Osteocyte (in vitro differentiated cells): ENCODE measurements at regions not wholly inside any gene's neighbourhood (a gene's known extent, or its start where the extent isn't known, plus 50 kb on each side); places are given as distances from the start of the nearest gene placed in this dataset.
"Not testable (repeated sequence)": the region's sequence is repeated elsewhere in the genome, so short reads cannot be mapped to it uniquely, and the experiment has no call there.

ENCODE experiments used
- DNase-seq: peaks from one replicate; pipeline ENCODE4 v3.0.0; 2021; ENCODE audit warnings: mixed read lengths; ENCODE audit not compliant: unreplicated experiment; ENCODE audit errors: extremely low spot score
- H3K27ac Mint-ChIP-seq: one replicate; pipeline ENCODE4 v1.8.0; 2021; ENCODE audit warnings: mild to moderate bottlenecking, mixed read lengths; ENCODE audit not compliant: unreplicated experiment
- H3K27me3 Mint-ChIP-seq: one replicate; pipeline ENCODE4 v1.8.0; 2021; ENCODE audit warnings: mixed read lengths; ENCODE audit not compliant: unreplicated experiment
- H3K36me3 Mint-ChIP-seq: one replicate; pipeline ENCODE4 v1.8.0; 2021; ENCODE audit warnings: mixed read lengths; ENCODE audit not compliant: unreplicated experiment
- H3K4me1 Mint-ChIP-seq: one replicate; pipeline ENCODE4 v1.8.0; 2021; ENCODE audit warnings: mixed read lengths; ENCODE audit not compliant: unreplicated experiment
- H3K4me3 Mint-ChIP-seq: one replicate; pipeline ENCODE4 v1.8.0; 2021; ENCODE audit warnings: mild to moderate bottlenecking, moderate library complexity, mixed read lengths; ENCODE audit not compliant: unreplicated experiment
- H3K9me3 Mint-ChIP-seq: one replicate; pipeline ENCODE4 v1.8.0; 2021; ENCODE audit warnings: mixed read lengths; ENCODE audit not compliant: unreplicated experiment
- TF ChIP-seq, protein P1 (sequence below): fragments of 200-600 bp; sonication (generic); IDR thresholded peaks from 2 replicates; pipeline ENCODE4 v1.5.0; 2021; ENCODE audit warnings: antibody characterized with exemption, mild to moderate bottlenecking, moderate library complexity

DNA sequence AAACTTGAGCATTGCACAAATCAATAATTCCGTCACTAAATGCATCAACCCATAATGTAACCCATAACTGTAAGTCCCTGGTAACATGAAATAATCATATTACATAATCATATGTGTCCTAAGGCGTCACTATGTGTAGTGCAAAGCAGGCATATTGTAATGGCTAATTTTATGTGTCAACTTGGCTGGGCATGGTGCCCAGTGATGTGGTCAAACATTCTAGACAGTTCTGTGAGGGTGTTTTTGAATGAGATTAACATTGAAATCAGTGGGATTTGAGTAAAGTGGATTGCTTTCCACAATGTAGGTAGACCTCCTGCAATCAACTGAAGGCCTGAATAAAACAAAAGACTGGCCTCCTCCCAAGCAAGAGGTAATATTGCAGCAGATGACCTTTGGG is 794.4 kb upstream of the ACO1 start:
- DNase-seq, result no peak
- H3K4me3 Mint-ChIP-seq, result no peak overlapping the region
- TF ChIP-seq, protein P1, sequence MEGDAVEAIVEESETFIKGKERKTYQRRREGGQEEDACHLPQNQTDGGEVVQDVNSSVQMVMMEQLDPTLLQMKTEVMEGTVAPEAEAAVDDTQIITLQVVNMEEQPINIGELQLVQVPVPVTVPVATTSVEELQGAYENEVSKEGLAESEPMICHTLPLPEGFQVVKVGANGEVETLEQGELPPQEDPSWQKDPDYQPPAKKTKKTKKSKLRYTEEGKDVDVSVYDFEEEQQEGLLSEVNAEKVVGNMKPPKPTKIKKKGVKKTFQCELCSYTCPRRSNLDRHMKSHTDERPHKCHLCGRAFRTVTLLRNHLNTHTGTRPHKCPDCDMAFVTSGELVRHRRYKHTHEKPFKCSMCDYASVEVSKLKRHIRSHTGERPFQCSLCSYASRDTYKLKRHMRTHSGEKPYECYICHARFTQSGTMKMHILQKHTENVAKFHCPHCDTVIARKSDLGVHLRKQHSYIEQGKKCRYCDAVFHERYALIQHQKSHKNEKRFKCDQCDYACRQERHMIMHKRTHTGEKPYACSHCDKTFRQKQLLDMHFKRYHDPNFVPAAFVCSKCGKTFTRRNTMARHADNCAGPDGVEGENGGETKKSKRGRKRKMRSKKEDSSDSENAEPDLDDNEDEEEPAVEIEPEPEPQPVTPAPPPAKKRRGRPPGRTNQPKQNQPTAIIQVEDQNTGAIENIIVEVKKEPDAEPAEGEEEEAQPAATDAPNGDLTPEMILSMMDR, result no peak
- H3K27me3 Mint-ChIP-seq, result no peaks in the 10 kb centered on the region
- H3K27ac Mint-ChIP-seq, result no peak overlapping the region
- peaks cover 8% of the 10 kb centered on the region for H3K4me1 Mint-ChIP-seq
- no peaks in the 10 kb centered on the region for H3K9me3 Mint-ChIP-seq
- H3K36me3 Mint-ChIP-seq, result no peaks in the 10 kb centered on the region

DNA sequence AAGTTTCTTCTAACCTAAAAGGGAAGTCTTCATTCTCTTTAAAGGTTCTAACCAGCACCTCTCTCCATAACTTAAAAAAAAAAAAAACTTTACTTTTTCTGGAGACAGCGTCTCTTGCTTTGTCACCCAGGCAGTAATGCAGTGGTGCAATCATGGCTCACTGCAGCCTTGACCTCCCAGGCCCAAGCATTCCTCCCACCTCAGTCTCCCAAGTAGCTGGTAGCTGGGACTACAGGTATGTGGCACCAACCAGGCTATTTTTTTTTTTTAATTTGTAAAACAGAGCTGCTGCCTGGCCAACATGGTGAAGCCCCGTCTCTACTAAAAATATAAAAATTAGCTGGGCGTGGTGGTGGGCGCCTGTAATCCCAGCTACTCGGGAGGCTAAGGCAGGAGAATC is 787.4 kb upstream of the ACO1 start:
- not testable (repeated sequence) for H3K27me3 Mint-ChIP-seq, H3K36me3 Mint-ChIP-seq, H3K9me3 Mint-ChIP-seq, H3K27ac Mint-ChIP-seq, DNase-seq, H3K4me3 Mint-ChIP-seq
- H3K4me1 Mint-ChIP-seq, result peaks cover 26% of the 10 kb centered on the region

DNA sequence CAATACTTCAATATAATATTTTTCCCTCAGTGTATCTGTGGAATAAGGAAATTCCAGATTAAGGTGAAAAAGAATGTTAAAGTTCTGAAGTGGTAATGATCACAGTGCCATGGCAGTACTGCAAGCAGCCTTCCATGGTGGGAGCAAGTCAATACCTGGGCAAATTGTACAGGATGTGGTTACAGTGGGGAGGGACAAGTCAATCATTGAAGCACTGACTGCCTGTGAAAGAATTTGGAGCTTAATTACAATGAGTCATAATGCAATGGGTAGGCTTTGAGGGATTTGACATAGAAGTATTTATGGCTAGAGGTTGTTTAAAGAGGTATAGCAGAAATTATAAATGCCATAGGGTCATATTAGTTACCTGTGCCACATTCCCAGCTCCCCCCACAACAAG is 786.5 kb upstream of the ACO1 start:
- no peaks in the 10 kb centered on the region for H3K9me3 Mint-ChIP-seq
- no peak overlapping the region for H3K4me3 Mint-ChIP-seq
- no peak overlapping the region for H3K27ac Mint-ChIP-seq
- H3K27me3 Mint-ChIP-seq, result no peaks in the 10 kb centered on the region
- H3K4me1 Mint-ChIP-seq, result peaks cover 30% of the 10 kb centered on the region
- TF ChIP-seq, protein P1, result no peak
- no peaks in the 10 kb centered on the region for H3K36me3 Mint-ChIP-seq
- no peak for DNase-seq

DNA sequence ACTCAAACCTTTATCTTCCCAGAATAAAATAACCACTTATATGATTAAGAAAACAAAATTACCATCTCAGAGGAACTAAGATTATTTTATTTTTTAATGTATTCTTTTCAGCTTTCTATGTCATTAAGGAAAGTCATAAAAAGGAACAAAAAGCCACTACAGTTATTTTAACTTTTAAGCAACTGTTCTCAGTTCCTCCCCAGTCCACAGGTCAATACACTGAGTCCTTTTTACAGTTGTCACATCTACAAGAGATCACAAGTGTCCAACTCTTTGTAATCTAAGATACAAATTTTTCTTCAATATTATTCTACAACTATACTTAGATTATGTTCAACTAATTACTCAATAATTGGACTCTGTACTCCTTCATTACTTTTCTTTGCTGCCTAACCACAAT is 782.8 kb upstream of the ACO1 start:
- H3K4me1 Mint-ChIP-seq, result peaks cover 37% of the 10 kb centered on the region
- H3K36me3 Mint-ChIP-seq, result no peaks in the 10 kb centered on the region

DNA sequence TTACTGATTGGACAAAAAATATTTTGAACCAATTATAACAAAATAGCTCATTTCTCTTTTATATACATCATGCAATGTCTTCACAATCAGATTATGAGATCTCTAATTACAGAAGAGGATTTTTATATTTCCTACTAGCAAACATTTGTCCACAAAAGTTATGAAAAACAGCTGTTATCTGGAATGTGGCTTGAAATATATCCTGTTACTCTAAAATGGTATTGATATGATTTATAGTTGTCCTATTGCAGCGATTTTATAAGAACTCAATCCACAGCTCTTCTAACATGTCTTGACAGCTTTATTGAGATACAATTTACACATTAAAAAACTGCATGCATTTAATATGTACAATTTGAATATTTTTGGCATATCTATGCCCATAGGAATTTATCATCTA is 779.9 kb upstream of the ACO1 start:
- Mint-ChIP-seq H3K27ac (no peak overlapping the region), H3K4me1 (peaks cover 51% of the 10 kb centered on the region), H3K9me3 (no peaks in the 10 kb centered on the region), H3K27me3 (no peaks in the 10 kb centered on the region), H3K4me3 (no peak overlapping the region), H3K36me3 (no peaks in the 10 kb centered on the region)
- no peak for DNase-seq
- TF ChIP-seq, protein P1, result no peak

More for the DNA sequence above, 782.8 kb upstream of the ACO1 start:
- peak overlapping the region; percentile 3 for H3K27ac Mint-ChIP-seq
- H3K27me3 Mint-ChIP-seq, result no peaks in the 10 kb centered on the region
- H3K4me3 Mint-ChIP-seq, result no peak overlapping the region
- TF ChIP-seq, protein P1, result no peak
- H3K9me3 Mint-ChIP-seq, result no peaks in the 10 kb centered on the region
- no peak for DNase-seq

DNA sequence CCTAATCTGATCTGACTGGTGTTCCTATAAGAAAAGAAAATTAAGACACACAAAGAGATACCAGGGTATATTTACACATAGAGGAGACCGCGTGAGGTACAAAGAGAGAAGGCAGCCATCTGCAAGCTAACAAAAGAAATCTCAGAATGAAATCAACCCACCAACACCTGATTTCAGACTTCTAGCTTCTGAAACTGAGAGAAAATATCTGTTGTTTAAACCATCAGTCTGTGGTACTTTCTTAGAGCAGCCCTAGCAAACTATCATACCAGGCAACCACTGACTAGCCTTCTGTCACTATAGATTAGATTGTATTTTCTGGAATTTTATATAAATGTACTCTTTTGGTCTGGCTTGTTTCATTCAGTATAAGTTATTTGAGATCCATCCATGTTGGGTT is 779.3 kb upstream of the ACO1 start:
- Mint-ChIP-seq H3K9me3 (no peaks in the 10 kb centered on the region), H3K27me3 (no peaks in the 10 kb centered on the region), H3K36me3 (no peaks in the 10 kb centered on the region), H3K4me3 (no peak overlapping the region), H3K4me1 (peaks cover 45% of the 10 kb centered on the region), H3K27ac (no peak overlapping the region)
- DNase-seq, result no peak
- TF ChIP-seq, protein P1, result no peak
